Neural progenitor cell (in vitro differentiated cells): ENCODE measurements at regions not wholly inside any gene's neighbourhood (a gene's known extent, or its start where the extent isn't known, plus 50 kb on each side); places are given as distances from the start of the nearest gene placed in this dataset.

ENCODE experiments used
- DNase-seq: peaks from one replicate; pipeline ENCODE4 v3.0.0-alpha.2; 2016; ENCODE audit warnings: low spot score
- H2AFZ ChIP-seq: fragments of 200-600 bp; sonication (generic); replicated peaks from 2 replicates; pipeline ENCODE4 v1.6.1; 2016; ENCODE audit warnings: antibody characterized with exemption
- H3F3A ChIP-seq: fragments of 200-600 bp; sonication (generic); 2 replicates; pipeline ENCODE4 v1.6.1; 2016; ENCODE audit warnings: antibody characterized with exemption, low read depth
- H3K27ac ChIP-seq: fragments of 200-600 bp; sonication (generic); 2 replicates; pipeline ENCODE4 v1.5.1; 2016; ENCODE audit warnings: mild to moderate bottlenecking
- H3K27me3 ChIP-seq: fragments of 200-600 bp; sonication (generic); 2 replicates; pipeline ENCODE4 v1.6.1; 2016; ENCODE audit warnings: mild to moderate bottlenecking, moderate library complexity
- H3K36me3 ChIP-seq: fragments of 200-600 bp; sonication (generic); 2 replicates; pipeline ENCODE4 v1.5.1; 2016
- H3K4me1 ChIP-seq: fragments of 200-600 bp; sonication (generic); 2 replicates; pipeline ENCODE4 v1.6.1; 2016; ENCODE audit warnings: mixed run types
- H3K4me2 ChIP-seq: fragments of 200-600 bp; sonication (generic); 2 replicates; pipeline ENCODE4 v1.6.1; 2016
- H3K4me3 ChIP-seq: fragments of 200-600 bp; sonication (generic); 2 replicates; pipeline ENCODE4 v1.5.1; 2016
- H3K79me2 ChIP-seq: fragments of 200-600 bp; sonication (generic); 2 replicates; pipeline ENCODE4 v1.6.1; 2016; ENCODE audit warnings: low read depth
- H3K9ac ChIP-seq: fragments of 200-600 bp; sonication (generic); 2 replicates; pipeline ENCODE4 v1.6.1; 2016
- H3K9me3 ChIP-seq: fragments of 200-600 bp; sonication (generic); 2 replicates; pipeline ENCODE4 v1.5.1; 2016; ENCODE audit warnings: low read depth
- H4K20me1 ChIP-seq: fragments of 200-600 bp; sonication (generic); 2 replicates; pipeline ENCODE4 v1.6.1; 2016; ENCODE audit warnings: low read depth
- H3K27ac Mint-ChIP-seq: 3 replicates; pipeline ENCODE4 v1.8.0; 2021; ENCODE audit warnings: mixed read lengths
- H3K27me3 Mint-ChIP-seq: 2 replicates; pipeline ENCODE4 v1.8.0; 2022; ENCODE audit warnings: low read depth, mild to moderate bottlenecking, inconsistent platforms, moderate library complexity, mixed read lengths; ENCODE audit not compliant: insufficient read depth
- H3K36me3 Mint-ChIP-seq: 3 replicates; pipeline ENCODE4 v1.8.0; 2021; ENCODE audit warnings: mixed read lengths
- H3K4me1 Mint-ChIP-seq: 3 replicates; pipeline ENCODE4 v1.8.0; 2021; ENCODE audit warnings: mixed read lengths
- H3K4me3 Mint-ChIP-seq: 3 replicates; pipeline ENCODE4 v1.8.0; 2021; ENCODE audit warnings: mild to moderate bottlenecking, moderate library complexity, mixed read lengths
- H3K9me3 Mint-ChIP-seq: 3 replicates; pipeline ENCODE4 v1.8.0; 2020; ENCODE audit warnings: mixed read lengths
- EZH2 ChIP-seq: fragments of 200-600 bp; sonication (generic); IDR thresholded peaks from 2 replicates; pipeline ENCODE4 v1.6.1; 2017; ENCODE audit warnings: antibody characterized with exemption, mild to moderate bottlenecking, moderate library complexity
- EZH2phosphoT487 ChIP-seq: fragments of 200-600 bp; sonication (generic); IDR thresholded peaks from 2 replicates; pipeline ENCODE4 v1.6.1; 2017; ENCODE audit warnings: antibody characterized with exemption
- TF ChIP-seq, protein P1 (sequence below): fragments of 200-600 bp; sonication (generic); IDR thresholded peaks from 2 replicates; pipeline ENCODE4 v1.5.1; 2017; ENCODE audit warnings: antibody characterized with exemption, mild to moderate bottlenecking

DNA sequence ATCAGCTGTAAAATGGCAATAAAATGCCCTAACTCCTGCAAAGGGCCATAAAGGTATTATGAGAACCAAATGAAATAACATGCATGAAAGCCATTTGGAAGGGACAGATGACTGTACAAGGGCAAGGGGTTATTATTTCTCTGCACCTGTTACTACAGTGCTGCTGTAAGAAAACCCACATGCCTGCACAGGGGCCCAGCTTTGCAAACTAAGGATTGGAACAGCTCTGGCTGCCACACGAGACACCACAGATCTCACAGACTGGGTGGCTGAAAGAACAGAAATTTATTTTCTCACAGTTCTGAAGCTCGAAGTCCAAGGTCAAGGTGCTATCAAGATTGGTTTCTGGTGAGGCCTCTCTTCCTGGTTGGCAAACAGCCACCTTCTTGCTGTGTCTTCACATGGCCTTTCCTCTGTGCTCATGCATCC lies 409.0 kb upstream of the NRP1 start:
- no peak overlapping the region for H2AFZ ChIP-seq
- Mint-ChIP-seq H3K27me3 (no peaks in the 10 kb centered on the region), H3K27ac (no peak overlapping the region), H3K4me3 (no peak overlapping the region), H3K36me3 (peaks cover 1% of the 10 kb centered on the region), H3K9me3 (peaks cover 2% of the 10 kb centered on the region), H3K4me1 (peaks cover 10% of the 10 kb centered on the region)
- no peaks in the 10 kb centered on the region for H3K79me2 ChIP-seq
- no peak overlapping the region for H3K27ac ChIP-seq
- H3K27me3 ChIP-seq: no peaks in the 10 kb centered on the region
- no peak overlapping the region for H3K4me2 ChIP-seq
- no peak for DNase-seq
- no peaks in the 10 kb centered on the region for H3F3A ChIP-seq
- no peaks in the 10 kb centered on the region for H4K20me1 ChIP-seq
- no peaks in the 10 kb centered on the region for H3K9me3 ChIP-seq
- no peaks in the 10 kb centered on the region for H3K4me1 ChIP-seq
- H3K36me3 ChIP-seq: no peaks in the 10 kb centered on the region
- TF ChIP-seq EZH2phosphoT487: no peak
- no peak for TF ChIP-seq EZH2
- TF ChIP-seq, protein P1, sequence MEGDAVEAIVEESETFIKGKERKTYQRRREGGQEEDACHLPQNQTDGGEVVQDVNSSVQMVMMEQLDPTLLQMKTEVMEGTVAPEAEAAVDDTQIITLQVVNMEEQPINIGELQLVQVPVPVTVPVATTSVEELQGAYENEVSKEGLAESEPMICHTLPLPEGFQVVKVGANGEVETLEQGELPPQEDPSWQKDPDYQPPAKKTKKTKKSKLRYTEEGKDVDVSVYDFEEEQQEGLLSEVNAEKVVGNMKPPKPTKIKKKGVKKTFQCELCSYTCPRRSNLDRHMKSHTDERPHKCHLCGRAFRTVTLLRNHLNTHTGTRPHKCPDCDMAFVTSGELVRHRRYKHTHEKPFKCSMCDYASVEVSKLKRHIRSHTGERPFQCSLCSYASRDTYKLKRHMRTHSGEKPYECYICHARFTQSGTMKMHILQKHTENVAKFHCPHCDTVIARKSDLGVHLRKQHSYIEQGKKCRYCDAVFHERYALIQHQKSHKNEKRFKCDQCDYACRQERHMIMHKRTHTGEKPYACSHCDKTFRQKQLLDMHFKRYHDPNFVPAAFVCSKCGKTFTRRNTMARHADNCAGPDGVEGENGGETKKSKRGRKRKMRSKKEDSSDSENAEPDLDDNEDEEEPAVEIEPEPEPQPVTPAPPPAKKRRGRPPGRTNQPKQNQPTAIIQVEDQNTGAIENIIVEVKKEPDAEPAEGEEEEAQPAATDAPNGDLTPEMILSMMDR: no peak
- H3K9ac ChIP-seq: no peak overlapping the region
- H3K4me3 ChIP-seq: no peak overlapping the region

DNA sequence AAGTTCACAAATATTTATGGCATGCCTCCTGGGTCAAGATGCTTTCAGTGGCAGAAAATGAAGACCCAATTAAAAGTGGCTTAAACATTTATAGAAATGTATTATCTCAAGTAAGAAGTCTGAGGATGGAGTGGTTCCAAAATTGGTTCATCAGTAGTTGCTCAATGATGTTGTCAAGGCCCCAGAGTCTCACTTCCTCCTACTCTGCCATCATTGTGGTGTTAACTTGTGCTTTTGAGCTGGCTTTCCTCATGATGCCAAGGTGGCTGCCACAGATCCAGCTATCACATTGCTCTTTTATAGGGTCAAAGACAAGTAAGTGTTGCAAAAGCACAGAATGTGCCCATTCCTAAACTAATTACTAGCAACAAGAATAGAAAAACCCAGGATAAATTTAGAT lies 404.6 kb upstream of the NRP1 start:
- Mint-ChIP-seq H3K27me3 (peaks cover 7% of the 10 kb centered on the region), H3K27ac (no peak overlapping the region), H3K9me3 (peaks cover 2% of the 10 kb centered on the region), H3K4me3 (no peak overlapping the region), H3K36me3 (peaks cover 1% of the 10 kb centered on the region), H3K4me1 (peaks cover 10% of the 10 kb centered on the region)
- Histone ChIP-seq H2AFZ (no peak overlapping the region), H3K9me3 (no peaks in the 10 kb centered on the region), H3K9ac (no peak overlapping the region), H3K27me3 (no peaks in the 10 kb centered on the region), H3F3A (no peaks in the 10 kb centered on the region), H3K4me3 (no peak overlapping the region), H3K4me2 (no peak overlapping the region), H3K79me2 (no peaks in the 10 kb centered on the region), H3K36me3 (no peaks in the 10 kb centered on the region), H3K4me1 (no peaks in the 10 kb centered on the region), H4K20me1 (no peaks in the 10 kb centered on the region), H3K27ac (no peak overlapping the region)
- no peak for DNase-seq
- no peak for TF ChIP-seq EZH2
- TF ChIP-seq, protein P1: no peak
- no peak for TF ChIP-seq EZH2phosphoT487

DNA sequence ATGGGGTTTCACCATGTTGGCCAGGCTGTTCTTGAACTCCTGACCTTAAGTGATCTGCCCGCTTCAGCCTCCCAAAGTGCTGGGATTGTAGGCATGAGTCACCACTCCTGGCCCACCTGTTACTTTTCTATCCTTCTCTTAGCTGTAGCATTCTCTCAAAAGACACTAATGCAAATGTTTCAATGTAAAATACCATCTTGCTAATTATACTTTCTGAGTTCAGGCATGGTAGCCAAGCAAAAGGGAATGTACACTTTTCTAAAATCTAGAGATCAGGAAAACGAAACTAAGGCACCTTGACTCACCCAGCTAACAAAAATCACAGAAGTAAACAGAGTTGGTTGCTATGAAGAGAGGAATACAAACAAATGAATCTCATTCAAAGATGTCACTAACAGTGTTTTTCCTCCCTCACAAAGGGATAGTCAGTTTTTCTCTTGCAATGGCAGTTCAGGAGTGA lies 401.0 kb upstream of the NRP1 start:
- H3K4me1 Mint-ChIP-seq: no peaks in the 10 kb centered on the region
- no peaks in the 10 kb centered on the region for H3K27me3 ChIP-seq
- no peaks in the 10 kb centered on the region for H3F3A ChIP-seq
- no peak for DNase-seq
- H3K27me3 Mint-ChIP-seq: peaks cover 15% of the 10 kb centered on the region
- H3K4me1 ChIP-seq: no peaks in the 10 kb centered on the region
- no peak overlapping the region for H2AFZ ChIP-seq
- TF ChIP-seq, protein P1: no peak
- TF ChIP-seq EZH2phosphoT487: no peak
- no peaks in the 10 kb centered on the region for H3K79me2 ChIP-seq
- H3K4me2 ChIP-seq: no peak overlapping the region
- no peaks in the 10 kb centered on the region for H3K36me3 Mint-ChIP-seq
- no peak overlapping the region for H3K4me3 Mint-ChIP-seq
- H3K9ac ChIP-seq: no peak overlapping the region
- peaks cover 2% of the 10 kb centered on the region for H3K9me3 Mint-ChIP-seq
- no peak overlapping the region for H3K4me3 ChIP-seq
- H3K27ac Mint-ChIP-seq: no peak overlapping the region
- H3K9me3 ChIP-seq: no peaks in the 10 kb centered on the region
- no peaks in the 10 kb centered on the region for H3K36me3 ChIP-seq
- no peaks in the 10 kb centered on the region for H4K20me1 ChIP-seq
- no peak overlapping the region for H3K27ac ChIP-seq
